Body of pancreas (tissue), 4 donors: ENCODE measurements at regions not wholly inside any gene's neighbourhood (a gene's known extent, or its start where the extent isn't known, plus 50 kb on each side); places are given as distances from the start of the nearest gene placed in this dataset.
A peak's percentile ranks its signal among the peaks of the same experiment; 100 is the strongest.
"Not testable (repeated sequence)": the region's sequence is repeated elsewhere in the genome, so short reads cannot be mapped to it uniquely, and the experiment has no call there.

Experiments
- ATAC-seq: fragments of 150-250 bp; one replicate; pipeline ENCODE4 v1.9.1; 2016
- DNase-seq, 4 donors: peaks; one replicate each; pipeline ENCODE4 v3.0.0-alpha.2; 2019
- H3K27ac ChIP-seq, 4 donors: fragments of 200-600 bp; sonication (generic); 1 replicate in 3 of 4; 2 replicates in 1 of 4; pipeline versions ENCODE4 v1.5.1 to v1.6.1; 2016 to 2019; ENCODE audit warnings: mild to moderate bottlenecking in 1 of 4, mixed read lengths in 1 of 4, moderate library complexity in 1 of 4
- H3K27me3 ChIP-seq, 2 donors: fragments of 200-600 bp; sonication (generic); one replicate each; pipeline ENCODE4 v1.6.0; 2016; ENCODE audit warnings: mild to moderate bottlenecking in 1 of 2
- H3K36me3 ChIP-seq, 2 donors: fragments of 200-600 bp; sonication (generic); replicated peaks in 1 of 2; 2 replicates each; pipeline ENCODE4 v1.5.1; 2016; ENCODE audit warnings: low read depth in 2 of 2; ENCODE audit not compliant: insufficient read depth in 1 of 2
- H3K4me1 ChIP-seq: fragments of 200-600 bp; sonication (generic); one replicate; pipeline ENCODE4 v1.6.0; 2016
- H3K4me3 ChIP-seq, 2 donors: fragments of 200-600 bp; sonication (generic); 1 replicate in 1 of 2; 2 replicates in 1 of 2; pipeline ENCODE4 v1.5.1; 2016 to 2019
- H3K9me3 ChIP-seq, 3 donors: fragments of 200-600 bp; sonication (generic); 1 replicate in 2 of 3; 2 replicates in 1 of 3; pipeline ENCODE4 v1.5.1; 2016
- POLR2A ChIP-seq, 3 donors: fragments of 450-650 bp; IDR thresholded peaks; one replicate each; pipeline ENCODE4 v1.6.1; 2016; ENCODE audit warnings: antibody characterized with exemption in 3 of 3, mild to moderate bottlenecking in 2 of 3
- WGBS, 2 donors: methylation state at CpG; one replicate each; pipeline ENCODE4 v1.1.5; 2017; 5-methylcytosine and 5-hydroxymethylcytosine counted together
- intact Hi-C: fragments of 100-400 bp; cut with DNase I; formaldehyde crosslinking; loops from one replicate; pipeline ENCODE4 v1.15.1; 2023
- TF ChIP-seq, protein P1 (sequence below), 7 experiments: fragments of 450-650 bp in 4 of 7; fragments of 200-600 bp in 3 of 7; sonication (generic) in 3 of 7; IDR thresholded peaks; one replicate each; pipeline ENCODE4 v1.5.1; 2016 to 2019; ENCODE audit warnings: antibody characterized with exemption in 7 of 7

- ATAC-seq (no peak), DNase-seq (no peak)
- Histone ChIP-seq H3K4me1 (peaks cover 44% of the 10 kb centered on the region), H3K4me3 (no peak overlapping the region), H3K9me3 (no peaks in the 10 kb centered on the region), H3K27ac (no peak overlapping the region), H3K27me3 (no peaks in the 10 kb centered on the region), H3K36me3 (no peaks in the 10 kb centered on the region)
- TF ChIP-seq, protein P1, sequence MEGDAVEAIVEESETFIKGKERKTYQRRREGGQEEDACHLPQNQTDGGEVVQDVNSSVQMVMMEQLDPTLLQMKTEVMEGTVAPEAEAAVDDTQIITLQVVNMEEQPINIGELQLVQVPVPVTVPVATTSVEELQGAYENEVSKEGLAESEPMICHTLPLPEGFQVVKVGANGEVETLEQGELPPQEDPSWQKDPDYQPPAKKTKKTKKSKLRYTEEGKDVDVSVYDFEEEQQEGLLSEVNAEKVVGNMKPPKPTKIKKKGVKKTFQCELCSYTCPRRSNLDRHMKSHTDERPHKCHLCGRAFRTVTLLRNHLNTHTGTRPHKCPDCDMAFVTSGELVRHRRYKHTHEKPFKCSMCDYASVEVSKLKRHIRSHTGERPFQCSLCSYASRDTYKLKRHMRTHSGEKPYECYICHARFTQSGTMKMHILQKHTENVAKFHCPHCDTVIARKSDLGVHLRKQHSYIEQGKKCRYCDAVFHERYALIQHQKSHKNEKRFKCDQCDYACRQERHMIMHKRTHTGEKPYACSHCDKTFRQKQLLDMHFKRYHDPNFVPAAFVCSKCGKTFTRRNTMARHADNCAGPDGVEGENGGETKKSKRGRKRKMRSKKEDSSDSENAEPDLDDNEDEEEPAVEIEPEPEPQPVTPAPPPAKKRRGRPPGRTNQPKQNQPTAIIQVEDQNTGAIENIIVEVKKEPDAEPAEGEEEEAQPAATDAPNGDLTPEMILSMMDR (IDR thresholded peaks at IDR 0.05), result no peak
- no peak for TF ChIP-seq POLR2A (IDR thresholded peaks at IDR 0.05)
- intact Hi-C loops, result no loop called here
- 71 to 83% methylated on average over 4 of the region's 4 CpGs for whole genome bisulfite sequencing, 2 donors
Observed at GRCh38 chr19:21607449-21607848, 102.0 kb downstream of the ZNF429 start.

GRCh38 chr19:21607011-21607410, 101.6 kb downstream of the ZNF429 start:
- H3K36me3 ChIP-seq, H3K27ac ChIP-seq, ATAC-seq, intact Hi-C loops, H3K4me3 ChIP-seq, H3K27me3 ChIP-seq, DNase-seq, H3K9me3 ChIP-seq: not testable (repeated sequence)
- peaks cover 48% of the 10 kb centered on the region for H3K4me1 ChIP-seq
- 68 to 84% methylated on average over 7 to 8 of the region's 31 CpGs for WGBS, 2 donors

DNA sequence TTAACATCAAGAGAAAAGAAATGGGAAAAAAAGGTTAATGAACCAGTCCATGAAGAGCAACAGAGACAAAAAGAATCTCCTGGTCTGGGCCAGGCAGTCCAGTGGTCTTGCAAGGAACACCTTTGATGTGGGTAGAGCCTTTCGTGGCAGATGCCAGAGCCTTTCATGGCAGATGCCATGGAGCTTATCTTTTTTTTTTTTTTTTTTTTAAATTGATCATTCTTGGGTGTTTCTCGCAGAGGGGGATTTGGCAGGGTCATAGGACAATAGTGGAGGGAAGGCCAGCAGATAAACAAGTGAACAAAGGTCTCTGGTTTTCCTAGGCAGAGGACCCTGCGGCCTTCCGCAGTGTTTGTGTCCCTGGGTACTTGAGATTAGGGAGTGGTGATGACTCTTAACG, 100.9 kb downstream of the ZNF429 start:
- ATAC-seq, H3K4me3 ChIP-seq, H3K9me3 ChIP-seq, DNase-seq, intact Hi-C loops, H3K27ac ChIP-seq, H3K36me3 ChIP-seq, H3K27me3 ChIP-seq: not testable (repeated sequence)
- 93 to 96% methylated on average over 2 of the region's 5 CpGs for WGBS, 2 donors
- peaks cover 55% of the 10 kb centered on the region for H3K4me1 ChIP-seq

DNA sequence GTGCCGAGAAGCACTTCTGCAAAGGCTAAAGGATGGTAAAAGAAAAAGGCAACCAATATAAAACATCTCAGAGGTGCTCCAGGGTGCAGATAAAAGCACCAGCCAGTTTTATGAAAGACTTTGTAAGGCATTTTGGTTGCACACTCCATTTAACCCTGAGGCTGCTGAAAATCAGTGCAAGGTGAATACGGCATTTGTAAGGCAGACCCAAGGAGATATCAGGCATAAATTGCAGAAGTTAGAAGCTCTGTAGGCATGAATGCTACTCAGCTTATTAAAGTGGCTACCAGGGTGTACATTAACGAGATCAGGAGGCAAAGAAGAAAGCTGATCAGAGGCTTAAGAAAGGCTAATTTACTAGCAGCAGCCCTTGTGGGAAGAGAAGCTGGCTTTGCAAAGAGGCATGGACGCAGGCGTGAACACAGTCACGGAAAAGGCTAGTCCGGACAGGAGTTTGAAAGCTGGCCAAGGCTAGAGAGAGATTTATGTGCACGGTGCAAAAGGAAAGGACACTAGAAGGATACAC, 99.6 kb downstream of the ZNF429 start:
- no peak for ATAC-seq
- TF ChIP-seq POLR2A (IDR thresholded peaks at IDR 0.05), result no peak
- TF ChIP-seq, protein P1 (IDR thresholded peaks at IDR 0.05), result no peak
- Histone ChIP-seq H3K4me1 (peaks cover 63% of the 10 kb centered on the region), H3K36me3 (no peaks in the 10 kb centered on the region), H3K27ac (peak overlapping the region; percentile 55 to 87 (median 78)), H3K4me3 (no peak overlapping the region), H3K27me3 (no peaks in the 10 kb centered on the region), H3K9me3 (no peaks in the 10 kb centered on the region)
- intact Hi-C loops, result no loop called here
- peak in 3 of 4 donors; percentile 34 to 67 (median 39) for DNase-seq
- WGBS, 2 donors, result 8 to 11% methylated on average over 8 of the region's 8 CpGs
